ENCODE measurements at regions not wholly inside any gene's neighbourhood (a gene's known extent, or its start where the extent isn't known, plus 50 kb on each side); places are given as distances from the start of the nearest gene placed in this dataset.

DNA sequence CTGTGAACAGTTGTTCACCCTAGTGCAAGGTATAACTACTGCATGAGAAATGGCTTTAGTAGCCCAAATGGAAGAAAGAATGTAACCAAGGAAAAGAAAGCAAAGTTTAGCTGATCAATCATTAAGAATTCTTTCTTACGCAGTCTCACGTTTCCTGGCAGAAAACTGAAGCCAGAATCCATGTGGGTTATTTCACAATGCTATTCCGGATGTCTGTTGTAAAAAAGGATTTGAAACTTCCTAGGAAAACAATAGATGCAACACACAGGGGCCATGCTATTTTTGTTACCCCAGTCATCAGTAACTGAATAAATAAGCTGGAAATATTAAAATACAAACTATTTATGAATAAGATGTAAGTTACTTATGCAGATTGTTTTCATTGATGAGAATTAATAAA, 802.5 kb downstream of the CDH8 start:
- no peaks in the 10 kb centered on the region for H4K20me1 ChIP-seq (ENCODE audit: insufficient read depth, low read length)
- no peaks in the 10 kb centered on the region for H3K79me2 ChIP-seq (ENCODE audit: insufficient read depth, low read length)
- TF ChIP-seq, protein P1, sequence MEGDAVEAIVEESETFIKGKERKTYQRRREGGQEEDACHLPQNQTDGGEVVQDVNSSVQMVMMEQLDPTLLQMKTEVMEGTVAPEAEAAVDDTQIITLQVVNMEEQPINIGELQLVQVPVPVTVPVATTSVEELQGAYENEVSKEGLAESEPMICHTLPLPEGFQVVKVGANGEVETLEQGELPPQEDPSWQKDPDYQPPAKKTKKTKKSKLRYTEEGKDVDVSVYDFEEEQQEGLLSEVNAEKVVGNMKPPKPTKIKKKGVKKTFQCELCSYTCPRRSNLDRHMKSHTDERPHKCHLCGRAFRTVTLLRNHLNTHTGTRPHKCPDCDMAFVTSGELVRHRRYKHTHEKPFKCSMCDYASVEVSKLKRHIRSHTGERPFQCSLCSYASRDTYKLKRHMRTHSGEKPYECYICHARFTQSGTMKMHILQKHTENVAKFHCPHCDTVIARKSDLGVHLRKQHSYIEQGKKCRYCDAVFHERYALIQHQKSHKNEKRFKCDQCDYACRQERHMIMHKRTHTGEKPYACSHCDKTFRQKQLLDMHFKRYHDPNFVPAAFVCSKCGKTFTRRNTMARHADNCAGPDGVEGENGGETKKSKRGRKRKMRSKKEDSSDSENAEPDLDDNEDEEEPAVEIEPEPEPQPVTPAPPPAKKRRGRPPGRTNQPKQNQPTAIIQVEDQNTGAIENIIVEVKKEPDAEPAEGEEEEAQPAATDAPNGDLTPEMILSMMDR (IDR thresholded peaks at IDR 0.05; ENCODE audit: extremely low read depth, low read depth, low read length) = no peak
- no peak for DNase-seq (ENCODE audit: insufficient read length, low spot score, missing footprints)
- no peaks in the 10 kb centered on the region for H3K27me3 ChIP-seq (ENCODE audit: insufficient read depth, low read length)
- H3K4me3 ChIP-seq (ENCODE audit: insufficient read depth, low read length) = no peak overlapping the region
- no peaks in the 10 kb centered on the region for H3K4me1 ChIP-seq (ENCODE audit: insufficient read depth, low read length)
- H3K4me2 ChIP-seq (ENCODE audit: insufficient read depth, low read length) = no peak overlapping the region
- H3K9me3 ChIP-seq (ENCODE audit: low read depth, low read length) = no peaks in the 10 kb centered on the region
- H3K36me3 ChIP-seq (ENCODE audit: insufficient read depth, low read length) = no peaks in the 10 kb centered on the region
- H3K27ac ChIP-seq (ENCODE audit: low read depth, low read length) = no peak overlapping the region
- H2AFZ ChIP-seq (ENCODE audit: low read length) = no peak overlapping the region

- H3K4me1 ChIP-seq (ENCODE audit: insufficient read depth, low read length) = no peaks in the 10 kb centered on the region
- no peak overlapping the region for H3K4me2 ChIP-seq (ENCODE audit: insufficient read depth, low read length)
- no peak for DNase-seq (ENCODE audit: insufficient read length, low spot score, missing footprints)
- no peaks in the 10 kb centered on the region for H3K79me2 ChIP-seq (ENCODE audit: insufficient read depth, low read length)
- H3K27ac ChIP-seq (ENCODE audit: low read depth, low read length) = no peak overlapping the region
- no peaks in the 10 kb centered on the region for H3K27me3 ChIP-seq (ENCODE audit: insufficient read depth, low read length)
- no peak overlapping the region for H3K4me3 ChIP-seq (ENCODE audit: insufficient read depth, low read length)
- no peak overlapping the region for H2AFZ ChIP-seq (ENCODE audit: low read length)
- no peaks in the 10 kb centered on the region for H4K20me1 ChIP-seq (ENCODE audit: insufficient read depth, low read length)
- H3K9me3 ChIP-seq (ENCODE audit: low read depth, low read length) = peaks cover 2% of the 10 kb centered on the region
- TF ChIP-seq, protein P1 (IDR thresholded peaks at IDR 0.05; ENCODE audit: extremely low read depth, low read depth, low read length) = no peak
- no peaks in the 10 kb centered on the region for H3K36me3 ChIP-seq (ENCODE audit: insufficient read depth, low read length)
These were observed 807.9 kb downstream of the CDH8 start for GRCh38 chr16:61228371-61228770.

- no peak overlapping the region for H3K27ac ChIP-seq (ENCODE audit: low read depth, low read length)
- no peaks in the 10 kb centered on the region for H3K9me3 ChIP-seq (ENCODE audit: low read depth, low read length)
- no peak for DNase-seq (ENCODE audit: insufficient read length, low spot score, missing footprints)
- H3K27me3 ChIP-seq (ENCODE audit: insufficient read depth, low read length) = no peaks in the 10 kb centered on the region
- H3K4me2 ChIP-seq (ENCODE audit: insufficient read depth, low read length) = no peak overlapping the region
- H3K79me2 ChIP-seq (ENCODE audit: insufficient read depth, low read length) = no peaks in the 10 kb centered on the region
- H4K20me1 ChIP-seq (ENCODE audit: insufficient read depth, low read length) = no peaks in the 10 kb centered on the region
- TF ChIP-seq, protein P1 (IDR thresholded peaks at IDR 0.05; ENCODE audit: extremely low read depth, low read depth, low read length) = no peak
- no peaks in the 10 kb centered on the region for H3K4me1 ChIP-seq (ENCODE audit: insufficient read depth, low read length)
- no peak overlapping the region for H3K4me3 ChIP-seq (ENCODE audit: insufficient read depth, low read length)
- H3K36me3 ChIP-seq (ENCODE audit: insufficient read depth, low read length) = no peaks in the 10 kb centered on the region
- no peak overlapping the region for H2AFZ ChIP-seq (ENCODE audit: low read length)
These were observed 820.6 kb downstream of the CDH8 start for GRCh38 chr16:61215605-61216004.

GRCh38 chr16:61214780-61215179, 821.5 kb downstream of the CDH8 start:
- H3K36me3 ChIP-seq (ENCODE audit: insufficient read depth, low read length) = no peaks in the 10 kb centered on the region
- H2AFZ ChIP-seq (ENCODE audit: low read length) = no peak overlapping the region
- DNase-seq (ENCODE audit: insufficient read length, low spot score, missing footprints) = no peak
- H3K4me3 ChIP-seq (ENCODE audit: insufficient read depth, low read length) = no peak overlapping the region
- H3K4me1 ChIP-seq (ENCODE audit: insufficient read depth, low read length) = no peaks in the 10 kb centered on the region
- no peak overlapping the region for H3K4me2 ChIP-seq (ENCODE audit: insufficient read depth, low read length)
- H3K79me2 ChIP-seq (ENCODE audit: insufficient read depth, low read length) = no peaks in the 10 kb centered on the region
- H3K9me3 ChIP-seq (ENCODE audit: low read depth, low read length) = no peaks in the 10 kb centered on the region
- H3K27ac ChIP-seq (ENCODE audit: low read depth, low read length) = no peak overlapping the region
- TF ChIP-seq, protein P1 (IDR thresholded peaks at IDR 0.05; ENCODE audit: extremely low read depth, low read depth, low read length) = no peak
- no peaks in the 10 kb centered on the region for H4K20me1 ChIP-seq (ENCODE audit: insufficient read depth, low read length)
- no peaks in the 10 kb centered on the region for H3K27me3 ChIP-seq (ENCODE audit: insufficient read depth, low read length)
